Gastrocnemius medialis (tissue), 4 donors: ENCODE measurements at regions not wholly inside any gene's neighbourhood (a gene's known extent, or its start where the extent isn't known, plus 50 kb on each side); places are given as distances from the start of the nearest gene placed in this dataset.

Source experiments
- CTCF ChIP-seq, 5 experiments: fragments of 450-650 bp in 3 of 5; fragments of 200-600 bp in 2 of 5; sonication (generic) in 2 of 5; IDR thresholded peaks in 4 of 5; conservative IDR thresholded peaks in 1 of 5; 1 replicate in 4 of 5; 2 replicates in 1 of 5; pipeline ENCODE4 v1.5.1; 2016 to 2019; ENCODE audit warnings: antibody characterized with exemption in 5 of 5, mild to moderate bottlenecking in 3 of 5, moderate library complexity in 3 of 5
- POLR2A ChIP-seq, 2 donors: fragments of 450-650 bp; IDR thresholded peaks; one replicate each; pipeline ENCODE4 v1.6.1; 2017; ENCODE audit warnings: antibody characterized with exemption in 2 of 2, mild to moderate bottlenecking in 2 of 2, moderate library complexity in 2 of 2

- TF ChIP-seq CTCF (IDR thresholded peaks at IDR 0.05 in 4 of 5, conservative IDR thresholded peaks at IDR 0.05 in 1 of 5) (no peak), POLR2A (IDR thresholded peaks at IDR 0.05) (no peak)
Measured at GRCh38 chr1:66438062-66438461, 95.9 kb upstream of the SGIP1 start.
